A549 (cell line): ENCODE measurements at regions not wholly inside any gene's neighbourhood (a gene's known extent, or its start where the extent isn't known, plus 50 kb on each side); places are given as distances from the start of the nearest gene placed in this dataset.

ENCODE experiments used
- ATAC-seq, 2 experiments: fragments of 200-7000 bp in 1 of 2; fragments of >200 bp in 1 of 2; cut with Nextera tagmentation in 1 of 2; cut with Tn5 transposase in 1 of 2; 3 replicates each; pipeline versions ENCODE4 v1.8.0 to v1.9.1; 2018 to 2020; ENCODE audit warnings: mild to moderate bottlenecking in 1 of 2, moderate library complexity in 1 of 2
- CTCF ChIA-PET: fragments of 300-600 bp; sonication (Branson Sonifier 250); formaldehyde crosslinking; extraction: SDS; loops from one replicate; lab custom pipeline; 2021; ENCODE audit warnings: antibody characterized with exemption, inconsistent platforms; lab: Yijun Ruan, JAX
- POLR2A ChIA-PET: fragments of 350-600 bp; formaldehyde crosslinking; extraction: SDS; loops from one replicate; lab custom pipeline; 2021; ENCODE audit warnings: antibody characterized with exemption, inconsistent platforms; lab: Yijun Ruan, JAX
- DNase-seq, 2 experiments: peaks; one replicate each; pipeline versions ENCODE4 v3.0.0 to v3.0.0-alpha.2; 2011 to 2016; ENCODE audit warnings: low read depth in 1 of 2, low spot score in 1 of 2
- FAIRE-seq: peaks from 2 replicates; lab custom pipeline; 2011; peaks lifted over from hg19 to GRCh38; lab: Jason Lieb, UNC
- H3K27ac ChIP-seq, 2 experiments: fragments of >200 bp; sonication (Bioruptor Twin); formaldehyde crosslinking; 3 replicates each; pipeline ENCODE4 v1.5.1; 2016 to 2017
- H3K4me1 ChIP-seq: fragments of >200 bp; sonication (Bioruptor Twin); formaldehyde crosslinking; 3 replicates; pipeline ENCODE4 v1.6.1; 2016
- H3K4me2 ChIP-seq: fragments of >200 bp; sonication (Bioruptor Twin); formaldehyde crosslinking; 3 replicates; pipeline ENCODE4 v1.6.1; 2016
- H3K4me3 ChIP-seq: fragments of >200 bp; sonication (Bioruptor Twin); formaldehyde crosslinking; 3 replicates; pipeline ENCODE4 v1.5.1; 2016
- H3K9me3 ChIP-seq: fragments of >200 bp; sonication (Bioruptor Twin); formaldehyde crosslinking; 3 replicates; pipeline ENCODE4 v1.6.1; 2016
- ATOH8 ChIP-seq: fragments of 250-450 bp; sonication (Bioruptor Pico); IDR thresholded peaks from 2 replicates; pipeline ENCODE4 v1.5.0; 2020; ENCODE audit warnings: low read depth, mild to moderate bottlenecking, moderate library complexity
- CBX2 ChIP-seq: fragments of 200-600 bp; sonication (generic); IDR thresholded peaks from 2 replicates; pipeline ENCODE4 v1.6.1; 2016; ENCODE audit warnings: low read depth, mild to moderate bottlenecking, borderline replicate concordance
- CHD2 ChIP-seq: fragments of 150-350 bp; IDR thresholded peaks from 2 replicates; pipeline ENCODE4 v1.6.1; 2014; ENCODE audit warnings: low read length; ENCODE audit not compliant: partially characterized antibody
- EHMT2 ChIP-seq: fragments of 200-600 bp; sonication (generic); IDR thresholded peaks from 2 replicates; pipeline ENCODE4 v1.6.1; 2016; ENCODE audit warnings: antibody characterized with exemption, low read depth, mild to moderate bottlenecking, moderate library complexity
- ELK1 ChIP-seq: fragments of 150-350 bp; IDR thresholded peaks from 2 replicates; pipeline ENCODE4 v1.6.1; 2014; ENCODE audit warnings: low read depth, mild to moderate bottlenecking, low read length
- FOSB ChIP-seq: fragments of 250-450 bp; sonication (Bioruptor Pico); IDR thresholded peaks from 2 replicates; pipeline ENCODE4 v1.5.0; 2020; ENCODE audit warnings: mild to moderate bottlenecking, moderate library complexity
- FOXS1 ChIP-seq: fragments of 250-450 bp; sonication (Bioruptor Pico); IDR thresholded peaks from 2 replicates; pipeline ENCODE4 v1.5.0; 2020; ENCODE audit warnings: mild to moderate bottlenecking, moderate library complexity
- HDAC2 ChIP-seq: fragments of 200-600 bp; sonication (generic); IDR thresholded peaks from 2 replicates; pipeline ENCODE4 v1.6.1; 2016
- HEYL ChIP-seq: fragments of 250-450 bp; sonication (Bioruptor Pico); IDR thresholded peaks from 2 replicates; pipeline ENCODE4 v1.8.0; 2021; ENCODE audit warnings: mild to moderate bottlenecking, moderate library complexity
- JUN ChIP-seq, 2 experiments: fragments of >200 bp; sonication (Bioruptor Twin); formaldehyde crosslinking; IDR thresholded peaks; 2 replicates in 1 of 2; 3 replicates in 1 of 2; pipeline ENCODE4 v1.6.1; 2016 to 2017
- KDM1A ChIP-seq: fragments of 200-600 bp; sonication (generic); IDR thresholded peaks from 2 replicates; pipeline ENCODE4 v1.6.1; 2016; ENCODE audit warnings: low read depth, mild to moderate bottlenecking
- MAZ ChIP-seq: fragments of 150-350 bp; IDR thresholded peaks from 2 replicates; pipeline ENCODE4 v1.6.1; 2014; ENCODE audit warnings: antibody characterized with exemption, low read depth, low read length, borderline replicate concordance
- NPAS2 ChIP-seq: fragments of 250-450 bp; sonication (Bioruptor Pico); IDR thresholded peaks from 2 replicates; pipeline ENCODE4 v1.8.0; 2022; ENCODE audit warnings: mild to moderate bottlenecking, moderate library complexity, borderline replicate concordance
- PHF8 ChIP-seq: fragments of 200-600 bp; sonication (generic); IDR thresholded peaks from 2 replicates; pipeline ENCODE4 v1.6.1; 2016; ENCODE audit warnings: low read depth, mild to moderate bottlenecking, antibody characterized with exemption, moderate library complexity, borderline replicate concordance
- POLR2AphosphoS2 ChIP-seq: conservative IDR thresholded peaks from 2 replicates; pipeline ENCODE4 v1.6.1; 2012; ENCODE audit warnings: low read length, improper control_type of control experiment, inconsistent platforms
- RAD21 ChIP-seq, 2 experiments: fragments of >200 bp in 1 of 2; sonication (Bioruptor Twin) in 1 of 2; formaldehyde crosslinking in 1 of 2; IDR thresholded peaks in 1 of 2; conservative IDR thresholded peaks in 1 of 2; 2 replicates in 1 of 2; 3 replicates in 1 of 2; pipeline ENCODE4 v1.6.1; 2012 to 2018; ENCODE audit warnings: inconsistent platforms in 1 of 2
- RARB ChIP-seq: fragments of 250-450 bp; sonication (Bioruptor Pico); IDR thresholded peaks from 2 replicates; pipeline ENCODE4 v1.8.0; 2021; ENCODE audit warnings: mild to moderate bottlenecking, moderate library complexity
- SMC3 ChIP-seq: fragments of >200 bp; sonication (Bioruptor Twin); formaldehyde crosslinking; IDR thresholded peaks from 3 replicates; pipeline ENCODE4 v1.6.1; 2018; ENCODE audit warnings: inconsistent platforms
- TFCP2L1 ChIP-seq: fragments of 250-450 bp; sonication (Bioruptor Pico); IDR thresholded peaks from 2 replicates; pipeline ENCODE4 v1.5.0; 2021; ENCODE audit warnings: mild to moderate bottlenecking
- TP53 ChIP-seq: fragments of 250-450 bp; sonication (Bioruptor Pico); IDR thresholded peaks from 2 replicates; pipeline ENCODE4 v1.5.0; 2021; ENCODE audit warnings: mild to moderate bottlenecking, moderate library complexity
- ZFP36 ChIP-seq: fragments of 450-650 bp; IDR thresholded peaks from 2 replicates; pipeline ENCODE4 v1.6.1; 2014; ENCODE audit warnings: borderline replicate concordance; ENCODE audit not compliant: partially characterized antibody
- ZSCAN20 ChIP-seq: fragments of 250-450 bp; sonication (Bioruptor Pico); IDR thresholded peaks from 2 replicates; pipeline ENCODE4 v1.8.0; 2022; ENCODE audit warnings: mild to moderate bottlenecking, moderate library complexity
- WGBS: methylation state at CpG from one replicate; pipeline ENCODE4 v1.1.6; 2017; ENCODE audit errors: missing lambda C conversion rate; 5-methylcytosine and 5-hydroxymethylcytosine counted together
- TF ChIP-seq, protein P1 (sequence below): IDR thresholded peaks from 2 replicates; pipeline ENCODE4 v1.6.1; 2012

- no peaks in the 10 kb centered on the region for H3K9me3 ChIP-seq
- FAIRE-seq: no peak
- CTCF ChIA-PET: interaction anchor here (0.7 to 8.6 kb wide), 6 partner anchors 9 to 652 kb away, joined by 3 to 159 read pairs (median 10); no protein-coding TSS in a partner anchor
Observed at GRCh38 chr2:71927757-71928715, 219.6 kb downstream of the CYP26B1 start.

DNA sequence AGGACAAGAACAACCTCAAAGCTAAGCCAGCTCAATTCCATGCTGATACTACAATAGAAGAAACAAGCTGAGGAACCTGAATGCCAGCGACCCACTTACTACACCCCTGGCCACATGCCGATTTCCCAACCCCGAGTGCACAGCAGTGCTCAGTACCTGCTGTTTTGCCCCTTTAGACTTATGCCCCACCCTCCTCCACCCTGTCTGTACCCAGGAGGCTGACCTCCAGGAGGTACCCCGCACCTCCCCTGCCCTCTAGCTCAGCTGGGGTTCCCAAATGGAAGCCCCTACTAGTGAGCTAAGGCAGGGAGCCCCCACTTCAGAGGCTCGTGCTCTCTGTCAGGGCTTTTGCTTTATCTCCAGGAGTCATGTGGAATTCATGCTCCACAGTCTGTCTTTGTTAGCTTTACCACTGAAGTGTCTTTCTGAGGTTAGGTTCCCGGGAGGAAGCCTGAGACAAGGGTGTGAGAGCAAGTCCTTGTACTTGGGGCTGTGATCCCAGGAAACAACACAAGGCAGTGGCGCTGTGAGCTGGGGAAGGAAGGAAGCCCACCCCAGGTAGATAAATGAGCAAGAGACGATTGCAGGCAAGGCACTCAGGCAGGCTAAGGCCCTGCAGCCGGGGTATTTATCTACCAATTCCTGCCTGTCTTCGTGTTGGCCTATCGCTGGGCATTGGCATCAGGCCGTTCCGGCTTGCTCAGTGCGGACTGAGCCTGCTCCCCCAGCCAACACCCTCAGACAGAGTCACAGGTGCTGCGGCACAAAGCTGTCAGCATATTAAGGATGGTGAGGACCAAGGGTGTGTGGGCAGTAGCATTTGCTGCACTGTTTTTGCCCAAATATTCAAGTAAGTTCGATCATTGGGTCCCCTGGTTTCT, 220.5 kb downstream of the CYP26B1 start:
- 89% methylated on average over 16 of the region's 16 CpGs for WGBS
- ChIA-PET CTCF (interaction anchor here (0.8 to 8.6 kb wide), 5 partner anchors 12 to 653 kb away, joined by 3 to 159 read pairs (median 12); no protein-coding TSS in a partner anchor), POLR2A (no interaction called here)
- ATAC-seq: no peak
- H3K4me2 ChIP-seq: no peak overlapping the region
- H3K9me3 ChIP-seq: no peaks in the 10 kb centered on the region
- no peak for DNase-seq
- FAIRE-seq: no peak
- H3K4me1 ChIP-seq: peaks cover 14% of the 10 kb centered on the region; the same call in 2 of the 3 replicates
- no peak overlapping the region for H3K27ac ChIP-seq
- no peak overlapping the region for H3K4me3 ChIP-seq
- TF ChIP-seq SMC3: no peak
- no peak for TF ChIP-seq ZSCAN20 (CRISPR knock-in tag)
- no peak for TF ChIP-seq ZFP36
- TF ChIP-seq CBX2: no peak
- TF ChIP-seq, protein P1, sequence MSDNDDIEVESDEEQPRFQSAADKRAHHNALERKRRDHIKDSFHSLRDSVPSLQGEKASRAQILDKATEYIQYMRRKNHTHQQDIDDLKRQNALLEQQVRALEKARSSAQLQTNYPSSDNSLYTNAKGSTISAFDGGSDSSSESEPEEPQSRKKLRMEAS: no peak
- TF ChIP-seq EHMT2: no peak
- TF ChIP-seq FOXS1: no peak
- no peak for TF ChIP-seq ATOH8
- TF ChIP-seq RARB (CRISPR knock-in tag): no peak
- no peak for TF ChIP-seq POLR2AphosphoS2
- TF ChIP-seq TFCP2L1 (CRISPR knock-in tag): no peak
- no peak for TF ChIP-seq RAD21 (conservative IDR thresholded peaks at IDR 0.05 in 1 of 2, IDR thresholded peaks at IDR 0.05 in 1 of 2)
- TF ChIP-seq, all 56 proteins: peak for 0

More at GRCh38 chr2:71927757-71928715, 219.6 kb downstream of the CYP26B1 start:
- H3K4me1 ChIP-seq: peaks cover 14% of the 10 kb centered on the region; the same call in 2 of the 3 replicates
- WGBS: 84% methylated on average over 10 of the region's 10 CpGs
- no peak for TF ChIP-seq JUN (IDR thresholded peaks at IDR 0.05)
- TF ChIP-seq HEYL (CRISPR knock-in tag): no peak
- no peak for TF ChIP-seq HDAC2
- no peak for TF ChIP-seq ZFP36
- no peak for TF ChIP-seq PHF8
- no peak for TF ChIP-seq FOSB (CRISPR knock-in tag)
- no peak for TF ChIP-seq CBX2
- no peak for TF ChIP-seq ELK1
- TF ChIP-seq NPAS2 (CRISPR knock-in tag): no peak
- no peak for TF ChIP-seq MAZ
- no peak for TF ChIP-seq CHD2
- no peak for TF ChIP-seq TP53 (CRISPR knock-in tag)
- no peak for TF ChIP-seq KDM1A
- no peak for TF ChIP-seq TFCP2L1 (CRISPR knock-in tag)
- TF ChIP-seq, all 56 proteins: peak for 0
- Histone ChIP-seq H3K4me3 (no peak overlapping the region), H3K4me2 (no peak overlapping the region), H3K27ac (no peak overlapping the region)
- ATAC-seq (no peak), DNase-seq (no peak)
- POLR2A ChIA-PET: no interaction called here
